T47D (cell line): ENCODE measurements at regions not wholly inside any gene's neighbourhood (a gene's known extent, or its start where the extent isn't known, plus 50 kb on each side); places are given as distances from the start of the nearest gene placed in this dataset.
A peak's percentile ranks its signal among the peaks of the same experiment; 100 is the strongest.

Experiments used
- DNase-seq, 2 experiments: peaks; one replicate each; pipeline versions ENCODE4 v3.0.0 to v3.0.0-alpha.2; 2011 to 2012; ENCODE audit warnings: low read depth in 1 of 2, low spot score in 1 of 2
- JUND ChIP-seq: IDR thresholded peaks from 2 replicates; pipeline ENCODE4 v1.6.1; 2012; ENCODE audit warnings: low read depth
- in situ Hi-C: cut with HindIII; loops from 2 replicates; pipeline ENCODE4 v1.10.0; 2016; ENCODE audit warnings: low sequenced_read_pairs, low pct_unique_long_range_greater_than_20kb

- DNase-seq, result no peak
Observed at GRCh38 chr10:25696013-25696708, 237.9 kb upstream of the MYO3A start.

DNA sequence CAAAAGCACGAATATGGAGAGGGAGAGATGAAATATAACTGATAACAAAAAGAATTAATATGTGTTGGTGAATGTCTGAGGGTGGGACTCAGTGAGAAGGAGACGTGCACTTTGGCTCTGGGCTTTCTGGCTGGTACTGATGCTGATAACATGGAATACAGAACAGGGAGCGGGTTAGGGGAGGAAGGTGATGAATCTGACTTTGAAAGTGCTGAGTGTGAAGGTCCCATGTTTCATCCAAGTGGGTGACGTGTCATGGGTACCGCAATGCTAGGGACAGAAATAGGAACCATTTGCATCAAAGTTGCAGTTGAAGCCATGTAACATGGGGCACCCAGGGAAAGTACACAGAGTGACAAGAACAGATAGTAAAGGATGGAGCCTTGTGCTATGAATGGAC, 236.6 kb upstream of the MYO3A start:
- in situ Hi-C loops, result no loop called here
- DNase-seq, result no peak
- no peak for TF ChIP-seq JUND

More at GRCh38 chr10:25696013-25696708, 237.9 kb upstream of the MYO3A start:
- in situ Hi-C loops, result no loop called here
- no peak for TF ChIP-seq JUND

GRCh38 chr10:25698638-25699037, 235.4 kb upstream of the MYO3A start:
- no peak for TF ChIP-seq JUND
- DNase-seq, result no peak
- in situ Hi-C loops, result no loop called here

DNA sequence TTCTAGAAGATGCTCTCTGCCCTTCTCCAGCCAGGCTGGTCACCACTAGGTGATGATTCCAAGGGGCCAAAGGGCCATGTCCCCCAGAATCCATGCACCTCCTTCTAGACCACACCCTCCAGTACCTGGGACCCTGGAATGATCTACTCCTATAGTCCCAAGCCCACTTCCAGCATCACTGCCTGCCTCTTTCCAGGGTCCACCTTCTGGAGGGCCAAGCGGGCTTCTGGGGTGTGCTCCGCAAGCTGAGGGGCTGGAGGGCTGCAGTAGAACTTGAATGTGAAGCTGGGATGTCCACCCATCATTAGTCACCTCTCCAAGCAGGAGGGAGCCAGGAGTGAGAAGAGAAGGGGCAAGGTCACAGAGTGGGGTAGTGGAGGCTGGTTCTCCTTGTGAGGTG, 234.4 kb upstream of the MYO3A start:
- in situ Hi-C loops, result no loop called here
- no peak for DNase-seq

DNA sequence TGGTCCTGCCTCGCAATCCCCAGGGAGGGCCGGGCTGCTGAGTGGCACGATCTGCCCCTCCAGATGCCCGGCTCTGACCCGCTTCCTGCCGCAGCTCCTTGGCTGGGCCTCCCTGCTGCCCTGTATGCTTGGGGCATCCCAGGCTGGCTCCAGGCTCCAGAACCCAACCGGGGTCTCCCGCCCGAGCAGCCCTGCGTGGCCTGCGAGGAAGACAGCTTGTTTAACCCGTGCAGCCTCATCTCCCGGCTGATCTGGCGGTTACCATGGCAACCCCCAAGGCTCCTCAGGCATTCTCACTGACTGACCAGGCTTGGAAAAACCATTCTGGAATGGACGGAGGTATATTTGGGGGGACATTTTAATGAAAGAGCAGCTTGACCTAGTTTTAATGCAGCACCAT, 232.4 kb upstream of the MYO3A start:
- DNase-seq, result no peak
- no peak for TF ChIP-seq JUND
- in situ Hi-C loops, result no loop called here

More for the DNA sequence above, 234.4 kb upstream of the MYO3A start:
- no peak for TF ChIP-seq JUND

GRCh38 chr10:25704622-25705021, 229.4 kb upstream of the MYO3A start:
- in situ Hi-C loops, result no loop called here
- no peak for DNase-seq

GRCh38 chr10:25707572-25707971, 226.5 kb upstream of the MYO3A start:
- in situ Hi-C loops, result no loop called here
- DNase-seq, result no peak
- no peak for TF ChIP-seq JUND

More at GRCh38 chr10:25704622-25705021, 229.4 kb upstream of the MYO3A start:
- TF ChIP-seq JUND, result no peak

- no peak for DNase-seq
- in situ Hi-C loops, result no loop called here
Observed at GRCh38 chr10:25707976-25708671, 225.9 kb upstream of the MYO3A start.

GRCh38 chr10:25713894-25714240, 220.2 kb upstream of the MYO3A start:
- DNase-seq, result no peak
- no peak for TF ChIP-seq JUND
- in situ Hi-C loops, result no loop called here

More at GRCh38 chr10:25707976-25708671, 225.9 kb upstream of the MYO3A start:
- TF ChIP-seq JUND, result no peak

- in situ Hi-C loops, result no loop called here
Observed at GRCh38 chr10:25724241-25724640, 209.8 kb upstream of the MYO3A start.

GRCh38 chr10:25725917-25726716, 207.9 kb upstream of the MYO3A start:
- TF ChIP-seq JUND, result no peak
- peak; percentile 24 to 71 for DNase-seq
- in situ Hi-C loops, result no loop called here

More at GRCh38 chr10:25724241-25724640, 209.8 kb upstream of the MYO3A start:
- TF ChIP-seq JUND, result no peak
- no peak for DNase-seq

DNA sequence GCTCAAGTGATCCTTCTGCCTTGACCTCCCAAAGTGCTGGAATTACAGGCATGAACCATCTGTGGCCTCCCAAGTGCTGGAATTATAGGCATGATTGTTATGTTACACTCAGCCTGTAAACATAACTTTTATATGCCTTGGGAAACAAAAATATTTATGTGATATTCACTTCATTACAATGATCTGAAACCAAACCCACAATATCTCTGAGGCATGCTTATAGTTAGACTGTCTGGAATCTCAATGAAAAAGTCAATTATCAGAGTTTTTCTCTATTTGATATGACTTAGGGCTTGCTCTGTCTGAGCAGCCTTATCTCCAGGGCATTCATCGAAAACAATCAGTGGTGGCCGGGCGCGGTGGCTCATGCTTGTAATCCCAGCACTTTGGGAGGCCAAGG, 195.3 kb upstream of the MYO3A start:
- in situ Hi-C loops, result no loop called here
- no peak for DNase-seq
- TF ChIP-seq JUND, result no peak

- DNase-seq, result no peak
- in situ Hi-C loops, result no loop called here
- no peak for TF ChIP-seq JUND
Observed at GRCh38 chr10:25743832-25744231, 190.2 kb upstream of the MYO3A start.
